ENCODE measurements at regions not wholly inside any gene's neighbourhood (a gene's known extent, or its start where the extent isn't known, plus 50 kb on each side); places are given as distances from the start of the nearest gene placed in this dataset.

- TF ChIP-seq ETS1 (IDR thresholded peaks at IDR 0.05) (no peak), EZH2phosphoT487 (IDR thresholded peaks at IDR 0.05; ENCODE audit: unreplicated experiment) (no peak), ZNF462 (CRISPR knock-in tag; IDR thresholded peaks at IDR 0.05) (no peak)
Measured at GRCh38 chr1:245092638-245092976, 62.2 kb upstream of the KIF26B start (continued).

GRCh38 chr1:245091818-245092637 is 62.8 kb upstream of the KIF26B start:
- DNase-seq (ENCODE audit: low spot score) (no peak), ATAC-seq (no peak; the same call in 2 of the 3 replicates)
- Mint-ChIP-seq H3K36me3 (ENCODE audit: low read depth) (no peaks in the 10 kb centered on the region), H3K4me1 (no peaks in the 10 kb centered on the region), H3K27me3 (ENCODE audit: insufficient read depth, low read depth, poor library complexity) (no peaks in the 10 kb centered on the region), H3K4me3 (no peak overlapping the region), H3K27ac (no peak overlapping the region; the same call in 1 of the 2 replicates), H3K9me3 (no peaks in the 10 kb centered on the region)
- Histone ChIP-seq H3K79me2 (replicated peaks; ENCODE audit: insufficient read depth) (no peaks in the 10 kb centered on the region), H3K4me1 (ENCODE audit: insufficient read depth) (no peaks in the 10 kb centered on the region), H3K4me3 (no peak overlapping the region), H2AFZ (no peak overlapping the region), H4K20me1 (replicated peaks; ENCODE audit: insufficient read depth) (no peaks in the 10 kb centered on the region; the same call in 1 of the 2 replicates), H3K9me2 (ENCODE audit: insufficient read depth) (no peaks in the 10 kb centered on the region), H3K27ac (ENCODE audit: low read depth) (no peak overlapping the region), H3F3A (replicated peaks; ENCODE audit: low read depth) (no peaks in the 10 kb centered on the region), H3K27me3 (ENCODE audit: insufficient read depth) (no peaks in the 10 kb centered on the region), H3K36me3 (ENCODE audit: insufficient read depth) (no peaks in the 10 kb centered on the region), H3K4me2 (no peak overlapping the region)
- no peak for TF ChIP-seq CTCF (conservative IDR thresholded peaks at IDR 0.05; ENCODE audit: low read depth in 2 of 2)
